ENCODE measurements at regions not wholly inside any gene's neighbourhood (a gene's known extent, or its start where the extent isn't known, plus 50 kb on each side); places are given as distances from the start of the nearest gene placed in this dataset.

- H3K9me3 ChIP-seq = no peaks in the 10 kb centered on the region
- H3K27me3 ChIP-seq = no peaks in the 10 kb centered on the region
- no peaks in the 10 kb centered on the region for H3K4me1 ChIP-seq
- no peak overlapping the region for H3K27ac ChIP-seq
- no peak overlapping the region for H3K4me3 ChIP-seq
- TF ChIP-seq CTCF (IDR thresholded peaks at IDR 0.05) = no peak
- H3K36me3 ChIP-seq (ENCODE audit: low read depth, missing control alignments) = no peaks in the 10 kb centered on the region
- no peak for DNase-seq
- intact Hi-C loops (cut with DNase I; ENCODE audit: low total_unique reads) = no loop called here
Observed at GRCh38 chr4:131370846-131371245, 1778.2 kb upstream of the PCDH10 start.

GRCh38 chr4:131381055-131381454, 1768.0 kb upstream of the PCDH10 start:
- WGBS, 2 donors = 53 to 79% methylated on average over 2 of the region's 2 CpGs
- H3K4me3 ChIP-seq = no peak overlapping the region
- H3K27me3 ChIP-seq = no peaks in the 10 kb centered on the region
- DNase-seq = no peak
- H3K27ac ChIP-seq = no peak overlapping the region
- no peaks in the 10 kb centered on the region for H3K4me1 ChIP-seq
- intact Hi-C loops (cut with DNase I; ENCODE audit: low total_unique reads) = no loop called here
- H3K36me3 ChIP-seq (ENCODE audit: low read depth, missing control alignments) = no peaks in the 10 kb centered on the region
- no peaks in the 10 kb centered on the region for H3K9me3 ChIP-seq
- TF ChIP-seq CTCF (IDR thresholded peaks at IDR 0.05) (no peak), POLR2A (IDR thresholded peaks at IDR 0.05) (no peak)

- 85% methylated on average over 4 of the region's 4 CpGs for WGBS, 2 donors
- no peaks in the 10 kb centered on the region for H3K36me3 ChIP-seq (ENCODE audit: low read depth, missing control alignments)
- intact Hi-C loops (cut with DNase I; ENCODE audit: low total_unique reads) = no loop called here
Observed at GRCh38 chr4:131382839-131383238, 1766.3 kb upstream of the PCDH10 start.

GRCh38 chr4:131388277-131388676, 1760.8 kb upstream of the PCDH10 start:
- H3K4me1 ChIP-seq = no peaks in the 10 kb centered on the region
- no peak overlapping the region for H3K4me3 ChIP-seq
- intact Hi-C loops (cut with DNase I; ENCODE audit: low total_unique reads) = no loop called here
- H3K27ac ChIP-seq = no peak overlapping the region
- no peaks in the 10 kb centered on the region for H3K27me3 ChIP-seq
- 43 to 47% methylated on average over 2 of the region's 2 CpGs for WGBS, 2 donors
- TF ChIP-seq POLR2A (IDR thresholded peaks at IDR 0.05) = no peak
- TF ChIP-seq CTCF (IDR thresholded peaks at IDR 0.05) = no peak
- no peak for DNase-seq
- no peaks in the 10 kb centered on the region for H3K36me3 ChIP-seq (ENCODE audit: low read depth, missing control alignments)
- H3K9me3 ChIP-seq = no peaks in the 10 kb centered on the region

More at GRCh38 chr4:131382839-131383238, 1766.3 kb upstream of the PCDH10 start:
- H3K27me3 ChIP-seq = no peaks in the 10 kb centered on the region
- no peak overlapping the region for H3K27ac ChIP-seq
- H3K4me3 ChIP-seq = no peak overlapping the region
- H3K9me3 ChIP-seq = no peaks in the 10 kb centered on the region
- no peak for DNase-seq
- TF ChIP-seq POLR2A (IDR thresholded peaks at IDR 0.05) (no peak), CTCF (IDR thresholded peaks at IDR 0.05) (no peak)
- H3K4me1 ChIP-seq = no peaks in the 10 kb centered on the region

GRCh38 chr4:131408102-131408501, 1741.0 kb upstream of the PCDH10 start:
- DNase-seq = no peak
- Histone ChIP-seq H3K9me3 (no peaks in the 10 kb centered on the region), H3K36me3 (ENCODE audit: low read depth, missing control alignments) (no peaks in the 10 kb centered on the region), H3K4me3 (no peak overlapping the region), H3K27me3 (no peaks in the 10 kb centered on the region), H3K27ac (no peak overlapping the region), H3K4me1 (no peaks in the 10 kb centered on the region)
- intact Hi-C loops (cut with DNase I; ENCODE audit: low total_unique reads) = no loop called here
- TF ChIP-seq CTCF (IDR thresholded peaks at IDR 0.05) (no peak), POLR2A (IDR thresholded peaks at IDR 0.05) (no peak)
- 85% methylated on average over 8 of the region's 8 CpGs for WGBS, 2 donors

All from testis (tissue), 2 donors.